ENCODE measurements at regions not wholly inside any gene's neighbourhood (a gene's known extent, or its start where the extent isn't known, plus 50 kb on each side); places are given as distances from the start of the nearest gene placed in this dataset.

DNA sequence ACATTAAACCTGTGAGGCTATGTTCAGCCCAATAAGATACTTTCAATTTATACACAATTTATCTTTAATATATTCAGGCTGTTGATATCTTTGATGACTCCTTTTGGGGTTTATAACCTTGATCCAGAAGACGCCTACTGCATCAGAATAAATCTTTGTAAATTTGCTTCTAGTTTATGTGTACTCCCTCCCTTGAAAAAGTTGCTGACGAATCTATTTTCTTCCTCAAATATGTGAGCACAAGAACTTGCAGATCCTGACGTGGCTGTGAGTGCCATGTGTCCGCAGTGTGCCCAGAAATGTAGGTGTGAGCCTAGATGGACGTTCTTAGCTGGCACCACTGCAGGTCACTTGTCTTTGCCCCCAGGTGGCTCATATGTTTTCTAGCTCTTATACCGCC lies 60.6 kb upstream of the TPP2 start:
- Histone ChIP-seq H3K4me3 (ENCODE audit: low read depth, low read length) (no peak overlapping the region), H3K36me3 (ENCODE audit: control insufficient read depth in 2 of 2, insufficient read depth in 1 of 2, low read length in 2 of 2) (no peaks in the 10 kb centered on the region), H3K4me1 (ENCODE audit: control insufficient read depth, insufficient read depth, low read length) (no peaks in the 10 kb centered on the region), H3K9me3 (ENCODE audit: control insufficient read depth, insufficient read depth, low read depth, low read length) (no peaks in the 10 kb centered on the region), H3K27ac (ENCODE audit: extremely low read depth, low read depth, low read length) (no peak overlapping the region)
- CTCF ChIA-PET, result interaction anchor here (2.1 kb wide), 1 partner anchor 20 kb away, joined by 4 read pairs; no protein-coding TSS in a partner anchor
- TF ChIP-seq YY1 (tag by site-specific recombination; IDR thresholded peaks at IDR 0.05) (no peak), ZBTB20 (tag by site-specific recombination; IDR thresholded peaks at IDR 0.05) (no peak), KLF1 (tag by site-specific recombination; IDR thresholded peaks at IDR 0.05) (no peak), ZFP69B (tag by site-specific recombination; IDR thresholded peaks at IDR 0.05) (no peak), ZNF677 (tag by site-specific recombination; IDR thresholded peaks at IDR 0.05) (no peak), ZNF660 (tag by site-specific recombination; IDR thresholded peaks at IDR 0.05) (no peak), ZNF24 (tag by site-specific recombination; IDR thresholded peaks at IDR 0.05) (no peak), ZFP3 (tag by site-specific recombination; IDR thresholded peaks at IDR 0.05; ENCODE audit: low read depth) (no peak), CTCF (tag by site-specific recombination; IDR thresholded peaks at IDR 0.05) (no peak), GLIS1 (tag by site-specific recombination; IDR thresholded peaks at IDR 0.05) (no peak), ZBTB21 (tag by site-specific recombination; IDR thresholded peaks at IDR 0.05) (no peak), ZNF670 (tag by site-specific recombination; IDR thresholded peaks at IDR 0.05; ENCODE audit: low read depth) (no peak), ZNF132 (tag by site-specific recombination; IDR thresholded peaks at IDR 0.05; ENCODE audit: borderline replicate concordance) (no peak), GLIS2 (tag by site-specific recombination; IDR thresholded peaks at IDR 0.05) (no peak), ZNF514 (tag by site-specific recombination; IDR thresholded peaks at IDR 0.05) (no peak)
- TF ChIP-seq, protein P1, sequence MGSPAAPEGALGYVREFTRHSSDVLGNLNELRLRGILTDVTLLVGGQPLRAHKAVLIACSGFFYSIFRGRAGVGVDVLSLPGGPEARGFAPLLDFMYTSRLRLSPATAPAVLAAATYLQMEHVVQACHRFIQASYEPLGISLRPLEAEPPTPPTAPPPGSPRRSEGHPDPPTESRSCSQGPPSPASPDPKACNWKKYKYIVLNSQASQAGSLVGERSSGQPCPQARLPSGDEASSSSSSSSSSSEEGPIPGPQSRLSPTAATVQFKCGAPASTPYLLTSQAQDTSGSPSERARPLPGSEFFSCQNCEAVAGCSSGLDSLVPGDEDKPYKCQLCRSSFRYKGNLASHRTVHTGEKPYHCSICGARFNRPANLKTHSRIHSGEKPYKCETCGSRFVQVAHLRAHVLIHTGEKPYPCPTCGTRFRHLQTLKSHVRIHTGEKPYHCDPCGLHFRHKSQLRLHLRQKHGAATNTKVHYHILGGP (tag by site-specific recombination; IDR thresholded peaks at IDR 0.05), result no peak
- TF ChIP-seq, protein P2, sequence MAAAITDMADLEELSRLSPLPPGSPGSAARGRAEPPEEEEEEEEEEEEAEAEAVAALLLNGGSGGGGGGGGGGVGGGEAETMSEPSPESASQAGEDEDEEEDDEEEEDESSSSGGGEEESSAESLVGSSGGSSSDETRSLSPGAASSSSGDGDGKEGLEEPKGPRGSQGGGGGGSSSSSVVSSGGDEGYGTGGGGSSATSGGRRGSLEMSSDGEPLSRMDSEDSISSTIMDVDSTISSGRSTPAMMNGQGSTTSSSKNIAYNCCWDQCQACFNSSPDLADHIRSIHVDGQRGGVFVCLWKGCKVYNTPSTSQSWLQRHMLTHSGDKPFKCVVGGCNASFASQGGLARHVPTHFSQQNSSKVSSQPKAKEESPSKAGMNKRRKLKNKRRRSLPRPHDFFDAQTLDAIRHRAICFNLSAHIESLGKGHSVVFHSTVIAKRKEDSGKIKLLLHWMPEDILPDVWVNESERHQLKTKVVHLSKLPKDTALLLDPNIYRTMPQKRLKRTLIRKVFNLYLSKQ (tag by site-specific recombination; IDR thresholded peaks at IDR 0.05; ENCODE audit: borderline replicate concordance), result no peak
- POLR2A ChIA-PET, result no interaction called here

DNA sequence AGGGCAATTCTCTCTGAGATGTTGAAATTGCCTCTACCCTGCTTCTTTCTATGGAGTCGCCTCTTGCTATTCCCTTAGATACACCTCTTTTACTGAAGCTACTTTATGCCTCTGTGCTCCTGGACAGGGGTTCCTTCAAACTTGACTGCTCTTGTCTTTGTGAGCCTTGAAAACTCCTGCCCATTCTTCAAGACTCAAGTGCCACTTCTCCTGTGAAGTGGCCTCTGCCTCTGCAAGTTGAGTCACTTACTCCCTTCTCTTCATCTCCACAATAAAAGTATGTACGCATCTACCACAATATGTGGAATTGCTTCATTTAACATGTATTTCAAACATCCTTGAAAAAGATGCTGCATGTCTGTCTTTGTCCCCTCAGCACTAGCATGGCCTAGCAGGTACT lies 66.0 kb upstream of the TPP2 start:
- CTCF ChIA-PET, result no interaction called here
- no peaks in the 10 kb centered on the region for H3K4me1 ChIP-seq (ENCODE audit: control insufficient read depth, insufficient read depth, low read length)

More for the DNA sequence above, 66.0 kb upstream of the TPP2 start:
- no peak overlapping the region for H3K27ac ChIP-seq (ENCODE audit: extremely low read depth, low read depth, low read length)
- no peaks in the 10 kb centered on the region for H3K9me3 ChIP-seq (ENCODE audit: control insufficient read depth, insufficient read depth, low read depth, low read length)
- TF ChIP-seq ZNF830 (tag by site-specific recombination; IDR thresholded peaks at IDR 0.05; ENCODE audit: low read depth), result no peak
- TF ChIP-seq, protein P3, sequence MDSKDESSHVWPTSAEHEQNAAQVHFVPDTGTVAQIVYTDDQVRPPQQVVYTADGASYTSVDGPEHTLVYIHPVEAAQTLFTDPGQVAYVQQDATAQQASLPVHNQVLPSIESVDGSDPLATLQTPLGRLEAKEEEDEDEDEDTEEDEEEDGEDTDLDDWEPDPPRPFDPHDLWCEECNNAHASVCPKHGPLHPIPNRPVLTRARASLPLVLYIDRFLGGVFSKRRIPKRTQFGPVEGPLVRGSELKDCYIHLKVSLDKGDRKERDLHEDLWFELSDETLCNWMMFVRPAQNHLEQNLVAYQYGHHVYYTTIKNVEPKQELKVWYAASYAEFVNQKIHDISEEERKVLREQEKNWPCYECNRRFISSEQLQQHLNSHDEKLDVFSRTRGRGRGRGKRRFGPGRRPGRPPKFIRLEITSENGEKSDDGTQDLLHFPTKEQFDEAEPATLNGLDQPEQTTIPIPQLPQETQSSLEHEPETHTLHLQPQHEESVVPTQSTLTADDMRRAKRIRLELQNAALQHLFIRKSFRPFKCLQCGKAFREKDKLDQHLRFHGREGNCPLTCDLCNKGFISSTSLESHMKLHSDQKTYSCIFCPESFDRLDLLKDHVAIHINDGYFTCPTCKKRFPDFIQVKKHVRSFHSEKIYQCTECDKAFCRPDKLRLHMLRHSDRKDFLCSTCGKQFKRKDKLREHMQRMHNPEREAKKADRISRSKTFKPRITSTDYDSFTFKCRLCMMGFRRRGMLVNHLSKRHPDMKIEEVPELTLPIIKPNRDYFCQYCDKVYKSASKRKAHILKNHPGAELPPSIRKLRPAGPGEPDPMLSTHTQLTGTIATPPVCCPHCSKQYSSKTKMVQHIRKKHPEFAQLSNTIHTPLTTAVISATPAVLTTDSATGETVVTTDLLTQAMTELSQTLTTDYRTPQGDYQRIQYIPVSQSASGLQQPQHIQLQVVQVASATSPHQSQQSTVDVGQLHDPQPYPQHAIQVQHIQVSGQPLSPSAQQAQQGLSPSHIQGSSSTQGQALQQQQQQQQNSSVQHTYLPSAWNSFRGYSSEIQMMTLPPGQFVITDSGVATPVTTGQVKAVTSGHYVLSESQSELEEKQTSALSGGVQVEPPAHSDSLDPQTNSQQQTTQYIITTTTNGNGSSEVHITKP (tag by site-specific recombination; IDR thresholded peaks at IDR 0.05), result no peak
- TF ChIP-seq, protein P4, sequence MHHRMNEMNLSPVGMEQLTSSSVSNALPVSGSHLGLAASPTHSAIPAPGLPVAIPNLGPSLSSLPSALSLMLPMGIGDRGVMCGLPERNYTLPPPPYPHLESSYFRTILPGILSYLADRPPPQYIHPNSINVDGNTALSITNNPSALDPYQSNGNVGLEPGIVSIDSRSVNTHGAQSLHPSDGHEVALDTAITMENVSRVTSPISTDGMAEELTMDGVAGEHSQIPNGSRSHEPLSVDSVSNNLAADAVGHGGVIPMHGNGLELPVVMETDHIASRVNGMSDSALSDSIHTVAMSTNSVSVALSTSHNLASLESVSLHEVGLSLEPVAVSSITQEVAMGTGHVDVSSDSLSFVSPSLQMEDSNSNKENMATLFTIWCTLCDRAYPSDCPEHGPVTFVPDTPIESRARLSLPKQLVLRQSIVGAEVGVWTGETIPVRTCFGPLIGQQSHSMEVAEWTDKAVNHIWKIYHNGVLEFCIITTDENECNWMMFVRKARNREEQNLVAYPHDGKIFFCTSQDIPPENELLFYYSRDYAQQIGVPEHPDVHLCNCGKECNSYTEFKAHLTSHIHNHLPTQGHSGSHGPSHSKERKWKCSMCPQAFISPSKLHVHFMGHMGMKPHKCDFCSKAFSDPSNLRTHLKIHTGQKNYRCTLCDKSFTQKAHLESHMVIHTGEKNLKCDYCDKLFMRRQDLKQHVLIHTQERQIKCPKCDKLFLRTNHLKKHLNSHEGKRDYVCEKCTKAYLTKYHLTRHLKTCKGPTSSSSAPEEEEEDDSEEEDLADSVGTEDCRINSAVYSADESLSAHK (tag by site-specific recombination; IDR thresholded peaks at IDR 0.05), result no peak
- no peak for TF ChIP-seq PBX3 (CRISPR knock-in tag; IDR thresholded peaks at IDR 0.05)
- TF ChIP-seq, protein P1 (tag by site-specific recombination; IDR thresholded peaks at IDR 0.05), result no peak
- TF ChIP-seq ZNF654 (tag by site-specific recombination; IDR thresholded peaks at IDR 0.05; ENCODE audit: low read depth), result no peak
- TF ChIP-seq ZNF24 (tag by site-specific recombination; IDR thresholded peaks at IDR 0.05), result no peak
- TF ChIP-seq ZNF623 (tag by site-specific recombination; IDR thresholded peaks at IDR 0.05), result no peak
- H3K36me3 ChIP-seq (ENCODE audit: control insufficient read depth in 2 of 2, insufficient read depth in 1 of 2, low read length in 2 of 2), result no peaks in the 10 kb centered on the region
- H3K4me3 ChIP-seq (ENCODE audit: low read depth, low read length), result no peak overlapping the region
- POLR2A ChIA-PET, result no interaction called here

Measured in HEK293 (cell line).